HCT116 (cell line): ENCODE measurements at regions not wholly inside any gene's neighbourhood (a gene's known extent, or its start where the extent isn't known, plus 50 kb on each side); places are given as distances from the start of the nearest gene placed in this dataset.

Experiments
- ATAC-seq: fragments of 200-7000 bp; cut with Tn5 transposase; 2 replicates; pipeline ENCODE4 v1.9.1; 2020; ENCODE audit warnings: mild to moderate bottlenecking, moderate library complexity
- BruUV-seq: library from RNA; stranded (reverse); fragments of 400-500 nt; replicated peaks from 2 replicates; lab custom pipeline; 2021; lab: Mats Ljungman, UMichigan
- CTCF ChIA-PET: fragments of 300-600 bp; sonication (Branson Sonifier 250); formaldehyde crosslinking; loops from one replicate; lab custom pipeline; 2021; ENCODE audit warnings: antibody characterized with exemption; lab: Charles Lee
- POLR2A ChIA-PET: fragments of 300-600, 350-600 bp; sonication (Branson Sonifier 250); formaldehyde crosslinking; loops from one replicate; lab custom pipeline; 2021; ENCODE audit warnings: antibody characterized with exemption; lab: Charles Lee
- RAD21 ChIA-PET, 2 experiments: fragments of 300-600 bp; sonication (Branson Sonifier 250); formaldehyde crosslinking; loops; one replicate each; lab custom pipeline; 2023; ENCODE audit warnings: low total read pairs in 2 of 2; ENCODE audit not compliant: uncharacterized antibody in 2 of 2, unreplicated experiment in 2 of 2, low non-redundant PET in 1 of 2; lab: Charles Lee
- DNase-seq: peaks from one replicate; pipeline ENCODE4 v3.0.0-alpha.2; 2010; ENCODE audit warnings: low read depth, low spot score
- H2AFZ ChIP-seq: fragments of 200-600 bp; shearing (Covaris generic), sonication (generic); 2 replicates; pipeline ENCODE4 v1.6.1; 2017; ENCODE audit warnings: low read depth, mixed run types, mixed read lengths, antibody characterized with exemption, low read length; ENCODE audit not compliant: poor library complexity, severe bottlenecking
- H3K27ac ChIP-seq: 2 replicates; pipeline ENCODE4 v1.5.1; 2012; ENCODE audit warnings: low read depth, low read length
- H3K27me3 ChIP-seq: fragments of 200-600 bp; sonication (generic); 2 replicates; pipeline ENCODE4 v1.6.1; 2016; ENCODE audit warnings: mixed run types, low read length, mixed read lengths; ENCODE audit not compliant: insufficient read depth
- H3K36me3 ChIP-seq, 2 experiments: fragments of 200-500 bp in 1 of 2; fragments of 200-600 bp in 1 of 2; sonication (Bioruptor generic) in 1 of 2; sonication (generic) in 1 of 2; 2 replicates each; pipeline versions ENCODE4 v1.5.1 to v1.6.1; 2014 to 2016; ENCODE audit warnings: low read length in 2 of 2, inconsistent platforms in 1 of 2, mixed read lengths in 1 of 2, mixed run types in 1 of 2; ENCODE audit not compliant: insufficient read depth in 2 of 2, control insufficient read depth in 1 of 2
- H3K4me1 ChIP-seq, 2 experiments: fragments of 200-600 bp in 1 of 2; sonication (generic) in 1 of 2; 2 replicates each; pipeline versions ENCODE4 v1.5.1 to v1.6.1; 2012 to 2017; ENCODE audit warnings: low read length in 2 of 2, inconsistent platforms in 1 of 2, mild to moderate bottlenecking in 1 of 2, mixed read lengths in 1 of 2, mixed run types in 1 of 2, moderate library complexity in 1 of 2; ENCODE audit not compliant: insufficient read depth in 2 of 2, control insufficient read depth in 1 of 2
- H3K4me2 ChIP-seq: fragments of 200-600 bp; sonication (generic); 2 replicates; pipeline ENCODE4 v1.6.1; 2017; ENCODE audit warnings: mixed run types, low read length, mixed read lengths
- H3K4me3 ChIP-seq, 2 experiments: fragments of 200-600 bp in 1 of 2; sonication (generic) in 1 of 2; replicated peaks in 1 of 2; 2 replicates each; pipeline ENCODE4 v1.5.1; 2011 to 2016; ENCODE audit warnings: low read length in 2 of 2, control low read depth in 1 of 2, low read depth in 1 of 2, mild to moderate bottlenecking in 1 of 2, mixed read lengths in 1 of 2, mixed run types in 1 of 2
- H3K79me2 ChIP-seq: fragments of 200-600 bp; sonication (generic); 2 replicates; pipeline ENCODE4 v1.6.1; 2017; ENCODE audit warnings: mild to moderate bottlenecking, mixed run types, low read length, moderate library complexity, mixed read lengths; ENCODE audit not compliant: insufficient read depth
- H3K9ac ChIP-seq: fragments of 200-600 bp; sonication (generic); 2 replicates; pipeline ENCODE4 v1.6.1; 2016; ENCODE audit warnings: low read length, mixed read lengths
- H3K9me2 ChIP-seq: fragments of 200-600 bp; sonication (generic), shearing (Covaris generic); 2 replicates; pipeline ENCODE4 v1.6.1; 2017; ENCODE audit warnings: mixed run types, mild to moderate bottlenecking, moderate library complexity; ENCODE audit not compliant: insufficient read depth
- H3K9me3 ChIP-seq, 2 experiments: fragments of 200-500 bp in 1 of 2; fragments of 200-600 bp in 1 of 2; sonication (Bioruptor generic) in 1 of 2; sonication (generic) in 1 of 2; 2 replicates each; pipeline ENCODE4 v1.6.1; 2014 to 2017; ENCODE audit warnings: low read length in 2 of 2, mixed read lengths in 2 of 2, inconsistent platforms in 1 of 2, low read depth in 1 of 2, mild to moderate bottlenecking in 1 of 2, mixed run types in 1 of 2, moderate library complexity in 1 of 2; ENCODE audit not compliant: control insufficient read depth in 1 of 2, insufficient read depth in 1 of 2
- H4K20me1 ChIP-seq: fragments of 200-600 bp; sonication (generic), shearing (Covaris generic); 2 replicates; pipeline ENCODE4 v1.6.1; 2017; ENCODE audit warnings: mixed run types, mild to moderate bottlenecking, moderate library complexity; ENCODE audit not compliant: insufficient read depth
- CBX3 ChIP-seq: IDR thresholded peaks from 2 replicates; pipeline ENCODE4 v1.6.1; 2012; ENCODE audit warnings: low read depth
- EGR1 ChIP-seq: IDR thresholded peaks from 2 replicates; pipeline ENCODE4 v1.6.1; 2012; ENCODE audit warnings: low read depth
- ELF1 ChIP-seq: IDR thresholded peaks from 2 replicates; pipeline ENCODE4 v1.6.1; 2012; ENCODE audit warnings: low read depth, borderline replicate concordance
- EZH2phosphoT487 ChIP-seq: fragments of 200-600 bp; IDR thresholded peaks from 2 replicates; pipeline ENCODE4 v1.6.1; 2018; ENCODE audit warnings: antibody characterized with exemption, borderline replicate concordance
- FOSL1 ChIP-seq: IDR thresholded peaks from 2 replicates; pipeline ENCODE4 v1.6.1; 2012; ENCODE audit warnings: low read depth
- JUND ChIP-seq: IDR thresholded peaks from 2 replicates; pipeline ENCODE4 v1.6.1; 2012
- MAX ChIP-seq: IDR thresholded peaks from 2 replicates; pipeline ENCODE4 v1.6.1; 2012
- POLR2A ChIP-seq: IDR thresholded peaks from 2 replicates; pipeline ENCODE4 v1.7.0; 2011; ENCODE audit warnings: borderline replicate concordance; ENCODE audit not compliant: insufficient read depth, insufficient read length; ENCODE audit errors: extremely low read depth
- POLR2AphosphoS5 ChIP-seq: IDR thresholded peaks from 2 replicates; pipeline ENCODE4 v1.6.1; 2011; ENCODE audit warnings: mild to moderate bottlenecking, low read depth, low read length, moderate library complexity
- RAD21 ChIP-seq: IDR thresholded peaks from 2 replicates; pipeline ENCODE4 v1.6.1; 2012; ENCODE audit warnings: low read depth, mild to moderate bottlenecking
- SIN3A ChIP-seq: IDR thresholded peaks from 2 replicates; pipeline ENCODE4 v1.6.1; 2012; ENCODE audit warnings: low read depth
- SP1 ChIP-seq: IDR thresholded peaks from 2 replicates; pipeline ENCODE4 v1.6.1; 2012; ENCODE audit warnings: low read depth
- SRF ChIP-seq: IDR thresholded peaks from 2 replicates; pipeline ENCODE4 v1.6.1; 2012; ENCODE audit warnings: low read depth
- YY1 ChIP-seq: IDR thresholded peaks from 2 replicates; pipeline ENCODE4 v1.6.1; 2011; ENCODE audit warnings: low read length, low read depth, moderate library complexity, mild to moderate bottlenecking; ENCODE audit not compliant: insufficient replicate concordance; ENCODE audit errors: extremely low read depth
- ZFX ChIP-seq: fragments of 450-650 bp; IDR thresholded peaks from 2 replicates; pipeline ENCODE4 v1.6.1; 2017
- intact Hi-C: fragments of 100-400 bp; cut with micrococcal nuclease; formaldehyde crosslinking; loops from 2 replicates; pipeline ENCODE4 v1.10.0; 2022
- TF ChIP-seq, protein P1 (sequence below): IDR thresholded peaks from 2 replicates; pipeline ENCODE4 v1.6.1; 2012; ENCODE audit warnings: low read depth
- TF ChIP-seq, protein P2 (sequence below), 3 experiments: fragments of 200-600 bp in 1 of 3; sonication (generic) in 1 of 3; IDR thresholded peaks in 2 of 3; conservative IDR thresholded peaks in 1 of 3; 2 replicates each; pipeline ENCODE4 v1.5.1; 2012 to 2017; ENCODE audit warnings: low read depth in 2 of 3, low read length in 2 of 3, antibody characterized with exemption in 1 of 3, borderline replicate concordance in 1 of 3, control low read depth in 1 of 3, mild to moderate bottlenecking in 1 of 3, mixed read lengths in 1 of 3, mixed run types in 1 of 3, moderate library complexity in 1 of 3; ENCODE audit not compliant: insufficient read depth in 1 of 3

DNA sequence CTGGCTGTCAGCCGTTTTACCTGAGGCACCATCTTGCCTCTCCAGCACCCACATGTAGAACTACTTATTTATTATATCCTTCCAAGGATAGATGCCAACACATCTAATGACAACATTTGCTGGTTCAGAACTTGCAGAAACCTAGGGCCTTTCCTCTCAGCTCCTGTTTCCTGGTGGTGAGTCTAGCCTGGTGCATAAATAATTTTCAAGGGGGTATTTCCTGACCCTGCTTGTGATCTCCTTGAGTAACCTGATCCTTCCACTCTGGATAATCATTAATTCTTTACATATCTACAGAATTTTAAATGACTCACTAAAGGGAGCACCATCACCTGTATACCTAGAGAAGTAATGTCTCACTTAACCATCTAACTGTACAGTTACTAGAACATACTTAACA, 153.4 kb downstream of the PPARGC1A start:
- no peak overlapping the region for H3K4me2 ChIP-seq
- no peaks in the 10 kb centered on the region for H3K36me3 ChIP-seq
- no TSS peak for BruUV-seq
- TF ChIP-seq SIN3A (no peak), JUND (no peak), FOSL1 (no peak), ELF1 (no peak), ZFX (no peak), CBX3 (no peak), POLR2A (no peak), MAX (no peak), SP1 (no peak), RAD21 (no peak), EZH2phosphoT487 (no peak), POLR2AphosphoS5 (no peak), SRF (no peak), EGR1 (no peak), YY1 (no peak)
- TF ChIP-seq, protein P1, sequence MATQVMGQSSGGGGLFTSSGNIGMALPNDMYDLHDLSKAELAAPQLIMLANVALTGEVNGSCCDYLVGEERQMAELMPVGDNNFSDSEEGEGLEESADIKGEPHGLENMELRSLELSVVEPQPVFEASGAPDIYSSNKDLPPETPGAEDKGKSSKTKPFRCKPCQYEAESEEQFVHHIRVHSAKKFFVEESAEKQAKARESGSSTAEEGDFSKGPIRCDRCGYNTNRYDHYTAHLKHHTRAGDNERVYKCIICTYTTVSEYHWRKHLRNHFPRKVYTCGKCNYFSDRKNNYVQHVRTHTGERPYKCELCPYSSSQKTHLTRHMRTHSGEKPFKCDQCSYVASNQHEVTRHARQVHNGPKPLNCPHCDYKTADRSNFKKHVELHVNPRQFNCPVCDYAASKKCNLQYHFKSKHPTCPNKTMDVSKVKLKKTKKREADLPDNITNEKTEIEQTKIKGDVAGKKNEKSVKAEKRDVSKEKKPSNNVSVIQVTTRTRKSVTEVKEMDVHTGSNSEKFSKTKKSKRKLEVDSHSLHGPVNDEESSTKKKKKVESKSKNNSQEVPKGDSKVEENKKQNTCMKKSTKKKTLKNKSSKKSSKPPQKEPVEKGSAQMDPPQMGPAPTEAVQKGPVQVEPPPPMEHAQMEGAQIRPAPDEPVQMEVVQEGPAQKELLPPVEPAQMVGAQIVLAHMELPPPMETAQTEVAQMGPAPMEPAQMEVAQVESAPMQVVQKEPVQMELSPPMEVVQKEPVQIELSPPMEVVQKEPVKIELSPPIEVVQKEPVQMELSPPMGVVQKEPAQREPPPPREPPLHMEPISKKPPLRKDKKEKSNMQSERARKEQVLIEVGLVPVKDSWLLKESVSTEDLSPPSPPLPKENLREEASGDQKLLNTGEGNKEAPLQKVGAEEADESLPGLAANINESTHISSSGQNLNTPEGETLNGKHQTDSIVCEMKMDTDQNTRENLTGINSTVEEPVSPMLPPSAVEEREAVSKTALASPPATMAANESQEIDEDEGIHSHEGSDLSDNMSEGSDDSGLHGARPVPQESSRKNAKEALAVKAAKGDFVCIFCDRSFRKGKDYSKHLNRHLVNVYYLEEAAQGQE: no peak
- TF ChIP-seq, protein P2, sequence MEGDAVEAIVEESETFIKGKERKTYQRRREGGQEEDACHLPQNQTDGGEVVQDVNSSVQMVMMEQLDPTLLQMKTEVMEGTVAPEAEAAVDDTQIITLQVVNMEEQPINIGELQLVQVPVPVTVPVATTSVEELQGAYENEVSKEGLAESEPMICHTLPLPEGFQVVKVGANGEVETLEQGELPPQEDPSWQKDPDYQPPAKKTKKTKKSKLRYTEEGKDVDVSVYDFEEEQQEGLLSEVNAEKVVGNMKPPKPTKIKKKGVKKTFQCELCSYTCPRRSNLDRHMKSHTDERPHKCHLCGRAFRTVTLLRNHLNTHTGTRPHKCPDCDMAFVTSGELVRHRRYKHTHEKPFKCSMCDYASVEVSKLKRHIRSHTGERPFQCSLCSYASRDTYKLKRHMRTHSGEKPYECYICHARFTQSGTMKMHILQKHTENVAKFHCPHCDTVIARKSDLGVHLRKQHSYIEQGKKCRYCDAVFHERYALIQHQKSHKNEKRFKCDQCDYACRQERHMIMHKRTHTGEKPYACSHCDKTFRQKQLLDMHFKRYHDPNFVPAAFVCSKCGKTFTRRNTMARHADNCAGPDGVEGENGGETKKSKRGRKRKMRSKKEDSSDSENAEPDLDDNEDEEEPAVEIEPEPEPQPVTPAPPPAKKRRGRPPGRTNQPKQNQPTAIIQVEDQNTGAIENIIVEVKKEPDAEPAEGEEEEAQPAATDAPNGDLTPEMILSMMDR (IDR thresholded peaks at IDR 0.05 in 2 of 3, conservative IDR thresholded peaks at IDR 0.05 in 1 of 3; ENCODE audit: borderline replicate concordance in 1 of 3, insufficient read depth in 1 of 3, low read depth in 2 of 3, low read length in 2 of 3): no peak
- H3K79me2 ChIP-seq: no peaks in the 10 kb centered on the region
- intact Hi-C loops: no loop called here
- H3K4me1 ChIP-seq: no peaks in the 10 kb centered on the region
- ChIA-PET POLR2A (no interaction called here), RAD21 (no interaction called here), CTCF (no interaction called here)
- H2AFZ ChIP-seq: no peak overlapping the region
- H3K27me3 ChIP-seq: no peaks in the 10 kb centered on the region
- no peaks in the 10 kb centered on the region for H3K9me2 ChIP-seq
- H3K9ac ChIP-seq: no peak overlapping the region
- H3K4me3 ChIP-seq: no peak overlapping the region
- H4K20me1 ChIP-seq: no peaks in the 10 kb centered on the region
- H3K9me3 ChIP-seq: peaks cover 3 to 21% of the 10 kb centered on the region in 2 experiments; a peak in 2 of 4 replicates
- no peak overlapping the region for H3K27ac ChIP-seq
- DNase-seq: no peak
- no peak for ATAC-seq
